ENCODE measurements at regions not wholly inside any gene's neighbourhood (a gene's known extent, or its start where the extent isn't known, plus 50 kb on each side); places are given as distances from the start of the nearest gene placed in this dataset.

GRCh38 chr4:29948451-29948850 lies 771.7 kb upstream of the PCDH7 start:
- TF ChIP-seq CTCF (IDR thresholded peaks at IDR 0.05), result no peak
- TF ChIP-seq POLR2A (IDR thresholded peaks at IDR 0.05), result no peak

All from adrenal gland (tissue), 5 donors.